DND-41 (cell line): ENCODE measurements at regions not wholly inside any gene's neighbourhood (a gene's known extent, or its start where the extent isn't known, plus 50 kb on each side); places are given as distances from the start of the nearest gene placed in this dataset.

Source experiments
- CTCF ChIP-seq: IDR thresholded peaks from 2 replicates; pipeline ENCODE4 v1.5.1; 2012; ENCODE audit warnings: borderline replicate concordance, low read length, moderate library complexity, mild to moderate bottlenecking; ENCODE audit not compliant: poor library complexity, severe bottlenecking; ENCODE audit errors: extremely low read depth
- EZH2 ChIP-seq: IDR thresholded peaks from 3 replicates; pipeline ENCODE4 v1.6.1; 2012; ENCODE audit warnings: borderline replicate concordance, low read depth, mild to moderate bottlenecking, moderate library complexity, low read length, inconsistent platforms; ENCODE audit not compliant: severe bottlenecking

GRCh38 chr11:112516261-112516660 is 255.6 kb upstream of the PLET1 start:
- TF ChIP-seq CTCF (no peak), EZH2 (no peak)
